Sigmoid colon (tissue), 6 donors: ENCODE measurements at regions not wholly inside any gene's neighbourhood (a gene's known extent, or its start where the extent isn't known, plus 50 kb on each side); places are given as distances from the start of the nearest gene placed in this dataset.

Source experiments
- DNase-seq: peaks from one replicate; pipeline ENCODE4 v3.0.0-alpha.2; 2019
- H3K27ac ChIP-seq, 4 donors: fragments of 200-600 bp; sonication (generic); one replicate each; pipeline ENCODE4 v1.5.1; 2016 to 2019; ENCODE audit warnings: mild to moderate bottlenecking in 1 of 4
- H3K27me3 ChIP-seq, 3 donors: fragments of 200-600 bp; sonication (generic); one replicate each; pipeline ENCODE4 v1.5.1; 2019; ENCODE audit warnings: mild to moderate bottlenecking in 1 of 3
- H3K36me3 ChIP-seq, 4 donors: fragments of 200-600 bp; sonication (generic); one replicate each; pipeline ENCODE4 v1.5.1; 2016 to 2019
- H3K4me1 ChIP-seq, 4 donors: fragments of 200-600 bp; sonication (generic); one replicate each; pipeline ENCODE4 v1.5.1; 2017 to 2019
- H3K4me3 ChIP-seq, 4 donors: fragments of 200-600 bp; sonication (generic); one replicate each; pipeline ENCODE4 v1.5.1; 2017 to 2019; ENCODE audit warnings: mild to moderate bottlenecking in 2 of 4, moderate library complexity in 1 of 4
- H3K9me3 ChIP-seq, 4 donors: fragments of 200-600 bp in 3 of 4; sonication (generic) in 3 of 4; one replicate each; pipeline versions ENCODE4 v1.5.1 to v1.6.1; 2013 to 2019
- EP300 ChIP-seq, 4 donors: sonication (generic); formaldehyde crosslinking; IDR thresholded peaks; one replicate each; pipeline ENCODE4 v1.6.1; 2017; ENCODE audit warnings: antibody characterized with exemption in 4 of 4
- POLR2A ChIP-seq, 2 donors: fragments of 450-650 bp; IDR thresholded peaks; one replicate each; pipeline ENCODE4 v1.6.1; 2016; ENCODE audit warnings: antibody characterized with exemption in 2 of 2, mild to moderate bottlenecking in 2 of 2, moderate library complexity in 2 of 2
- POLR2AphosphoS5 ChIP-seq, 4 donors: sonication (generic); formaldehyde crosslinking; IDR thresholded peaks; one replicate each; pipeline ENCODE4 v1.6.1; 2017; ENCODE audit warnings: antibody characterized with exemption in 4 of 4
- WGBS, 2 donors: extraction: QIAGEN DNeasy Blood & Tissue Kit; methylation state at CpG; one replicate each; pipeline ENCODE4 v1.1.7; 2013; 5-methylcytosine and 5-hydroxymethylcytosine counted together
- intact Hi-C: fragments of 100-400 bp; cut with DNase I; formaldehyde crosslinking; loops from one replicate; pipeline ENCODE4 v1.15.1; 2023
- small RNA-seq, 3 donors: library from RNA; depleted of rRNA; stranded (forward); fragments of <200 nt; gene quantifications; one replicate each; pipeline ENCODE3, GENCODE V24; 2016
- TF ChIP-seq, protein P1 (sequence below), 4 experiments: fragments of 450-650 bp in 3 of 4; fragments of 200-600 bp in 1 of 4; IDR thresholded peaks; one replicate each; pipeline ENCODE4 v1.5.1; 2016 to 2019; ENCODE audit warnings: antibody characterized with exemption in 4 of 4, mild to moderate bottlenecking in 3 of 4, moderate library complexity in 2 of 4
- donor health status: healthy with polysubstance abuse.
- donor health status: healthy.

GRCh38 chr6:113805173-113805790 lies 51.9 kb upstream of the MARCKS start:
- Histone ChIP-seq H3K4me1 (no peaks in the 10 kb centered on the region), H3K27ac (peak overlapping the region; percentile 10 to 49 (median 24)), H3K27me3 (no peaks in the 10 kb centered on the region), H3K4me3 (no peak overlapping the region), H3K36me3 (no peaks in the 10 kb centered on the region), H3K9me3 (no peaks in the 10 kb centered on the region)
- 69% methylated on average over 7 of the region's 7 CpGs for WGBS, 2 donors
- intact Hi-C loops = no loop called here
- TF ChIP-seq, protein P1, sequence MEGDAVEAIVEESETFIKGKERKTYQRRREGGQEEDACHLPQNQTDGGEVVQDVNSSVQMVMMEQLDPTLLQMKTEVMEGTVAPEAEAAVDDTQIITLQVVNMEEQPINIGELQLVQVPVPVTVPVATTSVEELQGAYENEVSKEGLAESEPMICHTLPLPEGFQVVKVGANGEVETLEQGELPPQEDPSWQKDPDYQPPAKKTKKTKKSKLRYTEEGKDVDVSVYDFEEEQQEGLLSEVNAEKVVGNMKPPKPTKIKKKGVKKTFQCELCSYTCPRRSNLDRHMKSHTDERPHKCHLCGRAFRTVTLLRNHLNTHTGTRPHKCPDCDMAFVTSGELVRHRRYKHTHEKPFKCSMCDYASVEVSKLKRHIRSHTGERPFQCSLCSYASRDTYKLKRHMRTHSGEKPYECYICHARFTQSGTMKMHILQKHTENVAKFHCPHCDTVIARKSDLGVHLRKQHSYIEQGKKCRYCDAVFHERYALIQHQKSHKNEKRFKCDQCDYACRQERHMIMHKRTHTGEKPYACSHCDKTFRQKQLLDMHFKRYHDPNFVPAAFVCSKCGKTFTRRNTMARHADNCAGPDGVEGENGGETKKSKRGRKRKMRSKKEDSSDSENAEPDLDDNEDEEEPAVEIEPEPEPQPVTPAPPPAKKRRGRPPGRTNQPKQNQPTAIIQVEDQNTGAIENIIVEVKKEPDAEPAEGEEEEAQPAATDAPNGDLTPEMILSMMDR (IDR thresholded peaks at IDR 0.05) = no peak
- TF ChIP-seq POLR2AphosphoS5 (IDR thresholded peaks at IDR 0.05) = peak in 1 of 4 donors; percentile 7
- TF ChIP-seq POLR2A (IDR thresholded peaks at IDR 0.05) = no peak
- TF ChIP-seq EP300 (IDR thresholded peaks at IDR 0.05) = no peak
- no peak for DNase-seq

- peak overlapping the region in 2 of 4 donors; percentile 36 to 49 for H3K27ac ChIP-seq
- H3K36me3 ChIP-seq = no peaks in the 10 kb centered on the region
- no peaks in the 10 kb centered on the region for H3K4me1 ChIP-seq
- H3K9me3 ChIP-seq = no peaks in the 10 kb centered on the region
- 80 to 92% methylated on average over 6 of the region's 6 CpGs for WGBS, 2 donors
- TF ChIP-seq POLR2A (IDR thresholded peaks at IDR 0.05) (no peak), POLR2AphosphoS5 (IDR thresholded peaks at IDR 0.05) (no peak), EP300 (IDR thresholded peaks at IDR 0.05) (no peak)
- TF ChIP-seq, protein P1 (IDR thresholded peaks at IDR 0.05) = no peak
- H3K4me3 ChIP-seq = no peak overlapping the region
- intact Hi-C loops = no loop called here
- DNase-seq = peak; percentile 74
- no peaks in the 10 kb centered on the region for H3K27me3 ChIP-seq
These were observed 51.2 kb upstream of the MARCKS start for GRCh38 chr6:113805811-113806495.

Small RNAs in the stretch of these regions (small RNA-seq; reads per million reads assigned to genes)
- gene RNU6-1163P = 0.24 to 1.2 (median 0.43) reads per million in 3 donors
